Left ventricle myocardium inferior (tissue), 1 donor: ENCODE measurements at regions not wholly inside any gene's neighbourhood (a gene's known extent, or its start where the extent isn't known, plus 50 kb on each side); places are given as distances from the start of the nearest gene placed in this dataset.
A peak's percentile ranks its signal among the peaks of the same experiment; 100 is the strongest.

Source experiments
- DNase-seq: peaks from one replicate; pipeline ENCODE4 v3.0.0-alpha.2; 2020
- H3K27ac ChIP-seq: fragments of 200-600 bp; replicated peaks from 2 replicates; pipeline ENCODE4 v1.8.0; 2021
- H3K27me3 ChIP-seq: fragments of 200-600 bp; 2 replicates; pipeline ENCODE4 v1.8.0; 2021; ENCODE audit warnings: low read depth
- H3K36me3 ChIP-seq: fragments of 200-600 bp; 2 replicates; pipeline ENCODE4 v1.8.0; 2021
- H3K4me1 ChIP-seq: fragments of 200-600 bp; 2 replicates; pipeline ENCODE4 v1.8.0; 2021
- H3K4me3 ChIP-seq: fragments of 200-600 bp; 2 replicates; pipeline ENCODE4 v1.8.0; 2021; ENCODE audit warnings: mild to moderate bottlenecking, moderate library complexity
- H3K9me3 ChIP-seq: fragments of 200-600 bp; replicated peaks from 2 replicates; pipeline ENCODE4 v1.8.0; 2021
- intact Hi-C: fragments of 100-400 bp; cut with micrococcal nuclease; formaldehyde crosslinking; loops from one replicate; pipeline ENCODE4 v1.11.0; 2022
- TF ChIP-seq, protein P1 (sequence below): fragments of 200-600 bp; IDR thresholded peaks from 2 replicates; pipeline ENCODE4 v1.8.0; 2021; ENCODE audit warnings: antibody characterized with exemption, mild to moderate bottlenecking, borderline replicate concordance
- donor health status: DM: no; HTN: yes; CAD: no; lungs with severe emphysema.

- H3K4me1 ChIP-seq: no peaks in the 10 kb centered on the region
- H3K9me3 ChIP-seq: peaks cover 2% of the 10 kb centered on the region
- H3K36me3 ChIP-seq: no peaks in the 10 kb centered on the region
- no peak for DNase-seq
- intact Hi-C loops: no loop called here
- no peak overlapping the region for H3K4me3 ChIP-seq
- H3K27ac ChIP-seq: no peak overlapping the region
- TF ChIP-seq, protein P1, sequence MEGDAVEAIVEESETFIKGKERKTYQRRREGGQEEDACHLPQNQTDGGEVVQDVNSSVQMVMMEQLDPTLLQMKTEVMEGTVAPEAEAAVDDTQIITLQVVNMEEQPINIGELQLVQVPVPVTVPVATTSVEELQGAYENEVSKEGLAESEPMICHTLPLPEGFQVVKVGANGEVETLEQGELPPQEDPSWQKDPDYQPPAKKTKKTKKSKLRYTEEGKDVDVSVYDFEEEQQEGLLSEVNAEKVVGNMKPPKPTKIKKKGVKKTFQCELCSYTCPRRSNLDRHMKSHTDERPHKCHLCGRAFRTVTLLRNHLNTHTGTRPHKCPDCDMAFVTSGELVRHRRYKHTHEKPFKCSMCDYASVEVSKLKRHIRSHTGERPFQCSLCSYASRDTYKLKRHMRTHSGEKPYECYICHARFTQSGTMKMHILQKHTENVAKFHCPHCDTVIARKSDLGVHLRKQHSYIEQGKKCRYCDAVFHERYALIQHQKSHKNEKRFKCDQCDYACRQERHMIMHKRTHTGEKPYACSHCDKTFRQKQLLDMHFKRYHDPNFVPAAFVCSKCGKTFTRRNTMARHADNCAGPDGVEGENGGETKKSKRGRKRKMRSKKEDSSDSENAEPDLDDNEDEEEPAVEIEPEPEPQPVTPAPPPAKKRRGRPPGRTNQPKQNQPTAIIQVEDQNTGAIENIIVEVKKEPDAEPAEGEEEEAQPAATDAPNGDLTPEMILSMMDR: no peak
- H3K27me3 ChIP-seq: no peaks in the 10 kb centered on the region
Observed at GRCh38 chr18:61619783-61620182, 273.0 kb downstream of the RNF152 start.

GRCh38 chr18:61618816-61619215 is 274.0 kb downstream of the RNF152 start:
- intact Hi-C loops: no loop called here
- TF ChIP-seq, protein P1: no peak
- H3K4me1 ChIP-seq: no peaks in the 10 kb centered on the region
- H3K27me3 ChIP-seq: no peaks in the 10 kb centered on the region
- H3K4me3 ChIP-seq: no peak overlapping the region
- no peak overlapping the region for H3K27ac ChIP-seq
- no peak for DNase-seq
- no peaks in the 10 kb centered on the region for H3K36me3 ChIP-seq
- no peaks in the 10 kb centered on the region for H3K9me3 ChIP-seq

- TF ChIP-seq, protein P1: no peak
- H3K27ac ChIP-seq: no peak overlapping the region
- no peak overlapping the region for H3K4me3 ChIP-seq
- intact Hi-C loops: no loop called here
- DNase-seq: no peak
- no peaks in the 10 kb centered on the region for H3K27me3 ChIP-seq
- H3K36me3 ChIP-seq: no peaks in the 10 kb centered on the region
- H3K9me3 ChIP-seq: no peaks in the 10 kb centered on the region
- no peaks in the 10 kb centered on the region for H3K4me1 ChIP-seq
Observed at GRCh38 chr18:61616111-61616610, 276.6 kb downstream of the RNF152 start.

DNA sequence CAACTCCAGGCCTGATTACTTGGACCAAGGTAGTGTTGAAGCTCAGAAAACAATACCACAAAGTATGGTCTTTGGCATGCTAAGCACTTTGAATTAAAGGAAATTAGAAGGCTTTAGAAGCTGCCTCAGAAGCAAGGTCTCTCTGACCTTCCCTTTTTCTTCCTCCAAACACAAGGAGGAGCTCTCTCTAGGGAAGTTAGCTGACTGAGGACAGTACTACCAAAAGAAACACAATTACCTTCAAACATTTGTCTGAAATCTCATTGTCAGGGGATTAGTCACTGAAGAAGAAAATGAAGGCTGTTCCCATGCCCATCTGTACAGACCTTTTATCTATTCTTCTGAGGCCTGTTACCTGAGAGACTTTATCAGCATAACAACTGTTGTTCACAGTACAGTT is 279.3 kb downstream of the CDH20 start:
- TF ChIP-seq, protein P1: peak; percentile 20
- Histone ChIP-seq H3K9me3 (peaks cover 11% of the 10 kb centered on the region), H3K4me1 (peaks cover 10% of the 10 kb centered on the region), H3K36me3 (no peaks in the 10 kb centered on the region), H3K4me3 (no peak overlapping the region), H3K27ac (no peak overlapping the region), H3K27me3 (no peaks in the 10 kb centered on the region)
- DNase-seq: no peak
- intact Hi-C loops: no loop called here

DNA sequence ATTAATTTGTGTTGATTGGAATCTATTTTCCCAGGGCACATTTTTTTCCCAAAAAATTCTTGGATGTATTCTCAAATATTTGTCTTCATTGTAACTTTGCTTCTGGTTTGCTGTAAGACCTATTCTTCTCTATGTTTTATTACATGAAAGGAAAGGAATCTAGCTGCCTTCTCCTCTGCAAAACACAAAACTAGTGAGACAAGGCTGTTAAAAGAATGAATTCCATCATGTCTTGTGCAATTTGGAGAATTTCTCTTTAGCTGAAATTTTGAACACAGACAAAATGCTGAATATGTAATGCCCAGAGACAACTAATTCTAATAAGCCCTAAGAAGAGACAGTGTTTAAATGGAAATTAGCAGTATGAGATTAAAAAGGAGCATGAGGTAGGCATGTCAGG is 275.9 kb downstream of the CDH20 start:
- no peaks in the 10 kb centered on the region for H3K36me3 ChIP-seq
- TF ChIP-seq, protein P1: no peak
- peaks cover 11% of the 10 kb centered on the region for H3K9me3 ChIP-seq
- DNase-seq: no peak
- no peaks in the 10 kb centered on the region for H3K27me3 ChIP-seq
- no peak overlapping the region for H3K27ac ChIP-seq
- intact Hi-C loops: no loop called here
- peaks cover 40% of the 10 kb centered on the region for H3K4me1 ChIP-seq
- H3K4me3 ChIP-seq: no peak overlapping the region
